HepG2 (cell line): ENCODE measurements at regions not wholly inside any gene's neighbourhood (a gene's known extent, or its start where the extent isn't known, plus 50 kb on each side); places are given as distances from the start of the nearest gene placed in this dataset.

Experiments used
- CAMTA2 ChIP-seq: sonication (generic); formaldehyde crosslinking; IDR thresholded peaks from 2 replicates; pipeline ENCODE4 v1.4.0; 2020; ENCODE audit warnings: mild to moderate bottlenecking, missing genetic modification reagents, borderline replicate concordance
- CHD4 ChIP-seq: fragments of 200-600 bp; sonication (generic); IDR thresholded peaks from 2 replicates; pipeline ENCODE4 v1.7.0; 2017; ENCODE audit warnings: mild to moderate bottlenecking, low read length, borderline replicate concordance
- KAT2B ChIP-seq: fragments of 150-350 bp; IDR thresholded peaks from 2 replicates; pipeline ENCODE4 v1.6.1; 2014; ENCODE audit warnings: low read depth, low read length, borderline replicate concordance
- TRIM24 ChIP-seq: sonication (generic); formaldehyde crosslinking; IDR thresholded peaks from 2 replicates; pipeline ENCODE4 v1.8.0; 2022; ENCODE audit warnings: mild to moderate bottlenecking, missing genetic modification reagents
- ZBTB1 ChIP-seq: sonication (generic); formaldehyde crosslinking; IDR thresholded peaks from 2 replicates; pipeline ENCODE4 v1.4.0; 2020; ENCODE audit warnings: missing genetic modification reagents, borderline replicate concordance
- ZNF33A ChIP-seq: sonication (generic); formaldehyde crosslinking; IDR thresholded peaks from 2 replicates; pipeline ENCODE4 v1.5.1; 2020; ENCODE audit warnings: missing genetic modification reagents, mild to moderate bottlenecking, moderate library complexity, borderline replicate concordance
- TF ChIP-seq, protein P1 (sequence below): sonication (generic); formaldehyde crosslinking; IDR thresholded peaks from one replicate; pipeline ENCODE4 v1.5.1; 2020; ENCODE audit warnings: mild to moderate bottlenecking, missing genetic modification reagents; ENCODE audit errors: not compliant biosample characterization
- TF ChIP-seq, protein P2 (sequence below): sonication (generic); formaldehyde crosslinking; IDR thresholded peaks from 2 replicates; pipeline ENCODE4 v1.9.0; 2021; ENCODE audit warnings: missing genetic modification reagents, borderline replicate concordance
- TF ChIP-seq, protein P3 (sequence below): sonication (generic); formaldehyde crosslinking; IDR thresholded peaks from 2 replicates; pipeline ENCODE4 v1.4.0; 2020; ENCODE audit warnings: mild to moderate bottlenecking, missing genetic modification reagents, borderline replicate concordance

DNA sequence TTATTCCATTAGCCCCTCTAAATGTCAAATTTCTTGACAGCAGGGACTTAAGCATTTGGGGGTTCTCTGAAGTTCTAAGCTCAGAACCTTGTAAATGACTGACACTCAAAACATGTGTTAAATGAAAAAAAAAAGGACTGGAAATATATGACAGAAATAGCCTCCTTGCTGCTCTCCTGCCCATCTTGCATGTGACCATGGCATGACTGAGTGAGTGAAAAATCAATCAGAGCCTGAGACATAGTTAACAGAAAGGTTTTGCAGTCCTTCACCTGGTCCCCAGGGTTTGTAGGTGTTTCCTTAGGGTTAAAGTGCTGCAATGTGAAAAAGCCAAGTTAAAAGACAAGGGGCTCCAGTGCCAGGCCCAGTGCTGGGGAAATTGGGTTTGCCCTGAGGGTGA lies 168.1 kb downstream of the ZBTB18 start (continued):
- TF ChIP-seq, protein P1, sequence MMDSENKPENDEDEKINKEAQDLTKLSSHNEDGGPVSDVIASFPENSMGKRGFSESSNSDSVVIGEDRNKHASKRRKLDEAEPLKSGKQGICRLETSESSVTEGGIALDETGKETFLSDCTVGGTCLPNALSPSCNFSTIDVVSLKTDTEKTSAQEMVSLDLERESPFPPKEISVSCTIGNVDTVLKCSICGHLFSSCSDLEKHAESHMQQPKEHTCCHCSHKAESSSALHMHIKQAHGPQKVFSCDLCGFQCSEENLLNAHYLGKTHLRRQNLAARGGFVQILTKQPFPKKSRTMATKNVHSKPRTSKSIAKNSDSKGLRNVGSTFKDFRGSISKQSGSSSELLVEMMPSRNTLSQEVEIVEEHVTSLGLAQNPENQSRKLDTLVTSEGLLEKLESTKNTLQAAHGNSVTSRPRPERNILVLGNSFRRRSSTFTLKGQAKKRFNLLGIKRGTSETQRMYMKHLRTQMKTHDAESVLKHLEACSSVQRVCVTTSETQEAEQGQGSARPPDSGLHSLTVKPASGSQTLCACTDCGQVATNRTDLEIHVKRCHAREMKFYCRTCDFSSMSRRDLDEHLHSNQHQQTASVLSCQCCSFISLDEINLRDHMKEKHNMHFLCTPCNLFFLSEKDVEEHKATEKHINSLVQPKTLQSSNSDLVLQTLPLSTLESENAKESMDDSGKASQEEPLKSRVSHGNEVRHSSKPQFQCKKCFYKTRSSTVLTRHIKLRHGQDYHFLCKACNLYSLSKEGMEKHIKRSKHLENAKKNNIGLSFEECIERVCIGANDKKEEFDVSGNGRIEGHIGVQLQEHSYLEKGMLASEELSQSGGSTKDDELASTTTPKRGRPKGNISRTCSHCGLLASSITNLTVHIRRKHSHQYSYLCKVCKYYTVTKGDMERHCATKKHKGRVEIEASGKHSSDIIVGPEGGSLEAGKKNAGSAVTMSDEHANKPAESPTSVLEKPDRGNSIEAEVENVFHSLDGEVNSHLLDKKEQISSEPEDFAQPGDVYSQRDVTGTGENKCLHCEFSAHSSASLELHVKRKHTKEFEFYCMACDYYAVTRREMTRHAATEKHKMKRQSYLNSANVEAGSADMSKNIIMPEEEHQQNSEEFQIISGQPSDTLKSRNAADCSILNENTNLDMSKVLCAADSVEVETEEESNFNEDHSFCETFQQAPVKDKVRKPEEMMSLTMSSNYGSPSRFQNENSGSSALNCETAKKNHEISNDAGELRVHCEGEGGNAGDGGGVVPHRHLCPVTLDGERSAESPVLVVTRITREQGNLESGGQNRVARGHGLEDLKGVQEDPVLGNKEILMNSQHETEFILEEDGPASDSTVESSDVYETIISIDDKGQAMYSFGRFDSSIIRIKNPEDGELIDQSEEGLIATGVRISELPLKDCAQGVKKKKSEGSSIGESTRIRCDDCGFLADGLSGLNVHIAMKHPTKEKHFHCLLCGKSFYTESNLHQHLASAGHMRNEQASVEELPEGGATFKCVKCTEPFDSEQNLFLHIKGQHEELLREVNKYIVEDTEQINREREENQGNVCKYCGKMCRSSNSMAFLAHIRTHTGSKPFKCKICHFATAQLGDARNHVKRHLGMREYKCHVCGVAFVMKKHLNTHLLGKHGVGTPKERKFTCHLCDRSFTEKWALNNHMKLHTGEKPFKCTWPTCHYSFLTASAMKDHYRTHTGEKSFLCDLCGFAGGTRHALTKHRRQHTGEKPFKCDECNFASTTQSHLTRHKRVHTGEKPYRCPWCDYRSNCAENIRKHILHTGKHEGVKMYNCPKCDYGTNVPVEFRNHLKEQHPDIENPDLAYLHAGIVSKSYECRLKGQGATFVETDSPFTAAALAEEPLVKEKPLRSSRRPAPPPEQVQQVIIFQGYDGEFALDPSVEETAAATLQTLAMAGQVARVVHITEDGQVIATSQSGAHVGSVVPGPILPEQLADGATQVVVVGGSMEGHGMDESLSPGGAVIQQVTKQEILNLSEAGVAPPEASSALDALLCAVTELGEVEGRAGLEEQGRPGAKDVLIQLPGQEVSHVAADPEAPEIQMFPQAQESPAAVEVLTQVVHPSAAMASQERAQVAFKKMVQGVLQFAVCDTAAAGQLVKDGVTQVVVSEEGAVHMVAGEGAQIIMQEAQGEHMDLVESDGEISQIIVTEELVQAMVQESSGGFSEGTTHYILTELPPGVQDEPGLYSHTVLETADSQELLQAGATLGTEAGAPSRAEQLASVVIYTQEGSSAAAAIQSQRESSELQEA (CRISPR knock-in tag), result no peak
- TF ChIP-seq, protein P2, sequence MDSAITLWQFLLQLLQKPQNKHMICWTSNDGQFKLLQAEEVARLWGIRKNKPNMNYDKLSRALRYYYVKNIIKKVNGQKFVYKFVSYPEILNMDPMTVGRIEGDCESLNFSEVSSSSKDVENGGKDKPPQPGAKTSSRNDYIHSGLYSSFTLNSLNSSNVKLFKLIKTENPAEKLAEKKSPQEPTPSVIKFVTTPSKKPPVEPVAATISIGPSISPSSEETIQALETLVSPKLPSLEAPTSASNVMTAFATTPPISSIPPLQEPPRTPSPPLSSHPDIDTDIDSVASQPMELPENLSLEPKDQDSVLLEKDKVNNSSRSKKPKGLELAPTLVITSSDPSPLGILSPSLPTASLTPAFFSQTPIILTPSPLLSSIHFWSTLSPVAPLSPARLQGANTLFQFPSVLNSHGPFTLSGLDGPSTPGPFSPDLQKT, result no peak
- TF ChIP-seq, protein P3, sequence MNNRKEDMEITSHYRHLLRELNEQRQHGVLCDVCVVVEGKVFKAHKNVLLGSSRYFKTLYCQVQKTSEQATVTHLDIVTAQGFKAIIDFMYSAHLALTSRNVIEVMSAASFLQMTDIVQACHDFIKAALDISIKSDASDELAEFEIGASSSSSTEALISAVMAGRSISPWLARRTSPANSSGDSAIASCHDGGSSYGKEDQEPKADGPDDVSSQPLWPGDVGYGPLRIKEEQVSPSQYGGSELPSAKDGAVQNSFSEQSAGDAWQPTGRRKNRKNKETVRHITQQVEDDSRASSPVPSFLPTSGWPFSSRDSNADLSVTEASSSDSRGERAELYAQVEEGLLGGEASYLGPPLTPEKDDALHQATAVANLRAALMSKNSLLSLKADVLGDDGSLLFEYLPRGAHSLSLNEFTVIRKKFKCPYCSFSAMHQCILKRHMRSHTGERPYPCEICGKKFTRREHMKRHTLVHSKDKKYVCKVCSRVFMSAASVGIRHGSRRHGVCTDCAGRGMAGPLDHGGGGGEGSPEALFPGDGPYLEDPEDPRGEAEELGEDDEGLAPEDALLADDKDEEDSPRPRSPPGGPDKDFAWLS (CRISPR knock-in tag), result no peak
- TF ChIP-seq CAMTA2 (CRISPR knock-in tag), result no peak
- TF ChIP-seq KAT2B, result no peak
- TF ChIP-seq ZBTB1 (CRISPR knock-in tag), result no peak
- no peak for TF ChIP-seq TRIM24 (CRISPR knock-in tag)
- no peak for TF ChIP-seq ZNF33A
- no peak for TF ChIP-seq CHD4
- TF ChIP-seq, all 625 proteins: peak for 0
